ENCODE measurements at regions not wholly inside any gene's neighbourhood (a gene's known extent, or its start where the extent isn't known, plus 50 kb on each side); places are given as distances from the start of the nearest gene placed in this dataset.
"Not testable (repeated sequence)": the region's sequence is repeated elsewhere in the genome, so short reads cannot be mapped to it uniquely, and the experiment has no call there.

- no peak overlapping the region for H3K4me3 ChIP-seq (ENCODE audit: low read length)
- no peak for DNase-seq (ENCODE audit: low read depth)
- no peak for TF ChIP-seq CTCF (conservative IDR thresholded peaks at IDR 0.05; ENCODE audit: low read depth, low read length)
These were observed 508.7 kb downstream of the DOK5 start for GRCh38 chr20:54984104-54984448.

GRCh38 chr20:54983394-54984103, 508.2 kb downstream of the DOK5 start:
- not testable (repeated sequence) for DNase-seq (ENCODE audit: low read depth); H3K4me3 ChIP-seq (ENCODE audit: low read length)

GRCh38 chr20:54981175-54981574, 505.8 kb downstream of the DOK5 start:
- DNase-seq (ENCODE audit: low read depth), result no peak
- TF ChIP-seq CTCF (conservative IDR thresholded peaks at IDR 0.05; ENCODE audit: low read depth, low read length), result no peak

GRCh38 chr20:54980103-54980960, 504.9 kb downstream of the DOK5 start:
- TF ChIP-seq CTCF (conservative IDR thresholded peaks at IDR 0.05; ENCODE audit: low read depth, low read length), result peak; percentile 24
- no peak overlapping the region for H3K4me3 ChIP-seq (ENCODE audit: low read length)
- DNase-seq (ENCODE audit: low read depth), result no peak

More at GRCh38 chr20:54981175-54981574, 505.8 kb downstream of the DOK5 start:
- H3K4me3 ChIP-seq (ENCODE audit: low read length), result no peak overlapping the region

- TF ChIP-seq CTCF (conservative IDR thresholded peaks at IDR 0.05; ENCODE audit: low read depth, low read length), result no peak
- DNase-seq (ENCODE audit: low read depth), result no peak
- no peak overlapping the region for H3K4me3 ChIP-seq (ENCODE audit: low read length)
These were observed 474.9 kb downstream of the DOK5 start for GRCh38 chr20:54950304-54950703.

- no peak for TF ChIP-seq CTCF (conservative IDR thresholded peaks at IDR 0.05; ENCODE audit: low read depth, low read length)
- H3K4me3 ChIP-seq (ENCODE audit: low read length), result no peak overlapping the region
- no peak for DNase-seq (ENCODE audit: low read depth)
These were observed 466.3 kb downstream of the DOK5 start for GRCh38 chr20:54941666-54942065.

GRCh38 chr20:54940522-54940921, 465.1 kb downstream of the DOK5 start:
- no peak for TF ChIP-seq CTCF (conservative IDR thresholded peaks at IDR 0.05; ENCODE audit: low read depth, low read length)
- no peak for DNase-seq (ENCODE audit: low read depth)

More at GRCh38 chr20:54940522-54940921, 465.1 kb downstream of the DOK5 start:
- no peak overlapping the region for H3K4me3 ChIP-seq (ENCODE audit: low read length)

All from retinal pigment epithelial cell (primary cell).